Right atrium auricular region (tissue), 2 donors: ENCODE measurements at regions not wholly inside any gene's neighbourhood (a gene's known extent, or its start where the extent isn't known, plus 50 kb on each side); places are given as distances from the start of the nearest gene placed in this dataset.

Experiments
- DNase-seq: peaks from one replicate; pipeline ENCODE4 v3.0.0-alpha.2; 2019; ENCODE audit warnings: low spot score
- H3K27ac ChIP-seq, 2 donors: fragments of 200-600 bp; sonication (generic); 1 replicate in 1 of 2; 2 replicates in 1 of 2; pipeline ENCODE4 v1.5.1; 2016 to 2019
- H3K27me3 ChIP-seq, 2 donors: fragments of 200-600 bp; sonication (generic); one replicate each; pipeline versions ENCODE4 v1.5.1 to v1.6.0; 2017 to 2019
- H3K36me3 ChIP-seq: fragments of 200-600 bp; sonication (generic); one replicate; pipeline ENCODE4 v1.5.1; 2016
- H3K4me1 ChIP-seq, 2 donors: fragments of 200-600 bp; sonication (generic); one replicate each; pipeline versions ENCODE4 v1.5.1 to v1.6.0; 2017 to 2019
- H3K4me3 ChIP-seq, 2 donors: fragments of 200-600 bp; sonication (generic); 1 replicate in 1 of 2; 2 replicates in 1 of 2; pipeline ENCODE4 v1.5.1; 2017 to 2019; ENCODE audit warnings: mild to moderate bottlenecking in 1 of 2, moderate library complexity in 1 of 2
- H3K9me3 ChIP-seq, 2 donors: fragments of 200-600 bp; sonication (generic); one replicate each; pipeline ENCODE4 v1.5.1; 2019
- CTCF ChIP-seq, 2 donors: fragments of 200-600 bp; sonication (generic); IDR thresholded peaks; one replicate each; pipeline ENCODE4 v1.5.1; 2019; ENCODE audit warnings: antibody characterized with exemption in 2 of 2

GRCh38 chr5:87503004-87503403 is 90.3 kb upstream of the CCNH start:
- DNase-seq, result no peak
- no peak overlapping the region for H3K4me3 ChIP-seq
- no peak overlapping the region for H3K27ac ChIP-seq
- no peaks in the 10 kb centered on the region for H3K4me1 ChIP-seq
- no peaks in the 10 kb centered on the region for H3K9me3 ChIP-seq
- H3K36me3 ChIP-seq, result no peaks in the 10 kb centered on the region
- TF ChIP-seq CTCF (IDR thresholded peaks at IDR 0.05), result no peak
- H3K27me3 ChIP-seq, result no peaks in the 10 kb centered on the region

- TF ChIP-seq CTCF (IDR thresholded peaks at IDR 0.05), result no peak
These were observed 87.0 kb upstream of the CCNH start for GRCh38 chr5:87499478-87500410.

More at GRCh38 chr5:87499478-87500410, 87.0 kb upstream of the CCNH start:
- Histone ChIP-seq H3K4me3 (no peak overlapping the region), H3K36me3 (no peaks in the 10 kb centered on the region), H3K27me3 (no peaks in the 10 kb centered on the region), H3K4me1 (no peaks in the 10 kb centered on the region), H3K27ac (no peak overlapping the region), H3K9me3 (peaks cover 0 to 12% of the 10 kb centered on the region in 2 donors)
- no peak for DNase-seq
